GM12891 (cell line): ENCODE measurements at regions not wholly inside any gene's neighbourhood (a gene's known extent, or its start where the extent isn't known, plus 50 kb on each side); places are given as distances from the start of the nearest gene placed in this dataset.

Experiments
- PAX5 ChIP-seq: IDR thresholded peaks from 2 replicates; pipeline ENCODE4 v1.6.1; 2011; ENCODE audit warnings: low read length, moderate library complexity, mild to moderate bottlenecking; ENCODE audit not compliant: insufficient read depth, severe bottlenecking
- POLR2A ChIP-seq: IDR thresholded peaks from 2 replicates; pipeline ENCODE4 v1.6.1; 2011; ENCODE audit warnings: low read depth, low read length, control low read depth
- POLR2AphosphoS5 ChIP-seq: IDR thresholded peaks from 2 replicates; pipeline ENCODE4 v1.6.1; 2011; ENCODE audit warnings: low read depth, low read length, control low read depth
- POU2F2 ChIP-seq: IDR thresholded peaks from 2 replicates; pipeline ENCODE4 v1.6.1; 2011; ENCODE audit warnings: low read depth, mild to moderate bottlenecking, control low read depth, low read length, moderate library complexity
- SPI1 ChIP-seq: IDR thresholded peaks from 2 replicates; pipeline ENCODE4 v1.6.1; 2011; ENCODE audit warnings: low read depth, low read length, control low read depth
- TAF1 ChIP-seq: IDR thresholded peaks from 2 replicates; pipeline ENCODE4 v1.6.1; 2011; ENCODE audit warnings: low read depth, low read length, control low read depth

GRCh38 chr6:118736440-118736839 is 85.0 kb upstream of the CEP85L start:
- TF ChIP-seq POLR2AphosphoS5 = no peak
- TF ChIP-seq POLR2A = no peak
- no peak for TF ChIP-seq TAF1
- no peak for TF ChIP-seq PAX5
- no peak for TF ChIP-seq SPI1
- TF ChIP-seq POU2F2 = no peak
